Subcutaneous abdominal adipose tissue (tissue), 5 donors: ENCODE measurements at regions not wholly inside any gene's neighbourhood (a gene's known extent, or its start where the extent isn't known, plus 50 kb on each side); places are given as distances from the start of the nearest gene placed in this dataset.

Experiments used
- H3K27ac ChIP-seq: one replicate; pipeline ENCODE4 v1.7.0; 2013; ENCODE audit warnings: low read depth, mild to moderate bottlenecking, inconsistent platforms, low read length, moderate library complexity
- H3K27me3 ChIP-seq, 5 donors: one replicate each; pipeline ENCODE4 v1.7.0; 2013; ENCODE audit warnings: low read length in 5 of 5, inconsistent platforms in 1 of 5; ENCODE audit not compliant: control insufficient read depth in 5 of 5, insufficient read depth in 4 of 5
- H3K36me3 ChIP-seq, 5 donors: one replicate each; pipeline ENCODE4 v1.7.0; 2013; ENCODE audit warnings: low read length in 5 of 5; ENCODE audit not compliant: control insufficient read depth in 5 of 5, insufficient read depth in 5 of 5
- H3K4me1 ChIP-seq, 5 donors: one replicate each; pipeline ENCODE4 v1.7.0; 2013; ENCODE audit warnings: low read length in 5 of 5, mild to moderate bottlenecking in 3 of 5, moderate library complexity in 1 of 5; ENCODE audit not compliant: control insufficient read depth in 5 of 5, insufficient read depth in 5 of 5
- H3K4me3 ChIP-seq, 5 donors: one replicate each; pipeline ENCODE4 v1.7.0; 2013; ENCODE audit warnings: low read length in 5 of 5, low read depth in 1 of 5
- H3K9ac ChIP-seq, 5 donors: one replicate each; pipeline ENCODE4 v1.7.0; 2013; ENCODE audit warnings: low read length in 5 of 5, mild to moderate bottlenecking in 4 of 5, moderate library complexity in 3 of 5
- H3K9me3 ChIP-seq, 5 donors: one replicate each; pipeline ENCODE4 v1.7.0; 2013; ENCODE audit warnings: low read length in 5 of 5; ENCODE audit not compliant: control insufficient read depth in 5 of 5
- donor health status: healthy.
- donor health status: healthy.
- donor health status: healthy.
- donor health status: healthy.
- donor health status: healthy.

GRCh38 chr18:41458376-41458775 is 496.7 kb upstream of the PIK3C3 start:
- Histone ChIP-seq H3K9me3 (no peaks in the 10 kb centered on the region), H3K9ac (no peak overlapping the region), H3K4me1 (no peaks in the 10 kb centered on the region), H3K27me3 (no peaks in the 10 kb centered on the region), H3K36me3 (no peaks in the 10 kb centered on the region), H3K4me3 (no peak overlapping the region), H3K27ac (no peak overlapping the region)

DNA sequence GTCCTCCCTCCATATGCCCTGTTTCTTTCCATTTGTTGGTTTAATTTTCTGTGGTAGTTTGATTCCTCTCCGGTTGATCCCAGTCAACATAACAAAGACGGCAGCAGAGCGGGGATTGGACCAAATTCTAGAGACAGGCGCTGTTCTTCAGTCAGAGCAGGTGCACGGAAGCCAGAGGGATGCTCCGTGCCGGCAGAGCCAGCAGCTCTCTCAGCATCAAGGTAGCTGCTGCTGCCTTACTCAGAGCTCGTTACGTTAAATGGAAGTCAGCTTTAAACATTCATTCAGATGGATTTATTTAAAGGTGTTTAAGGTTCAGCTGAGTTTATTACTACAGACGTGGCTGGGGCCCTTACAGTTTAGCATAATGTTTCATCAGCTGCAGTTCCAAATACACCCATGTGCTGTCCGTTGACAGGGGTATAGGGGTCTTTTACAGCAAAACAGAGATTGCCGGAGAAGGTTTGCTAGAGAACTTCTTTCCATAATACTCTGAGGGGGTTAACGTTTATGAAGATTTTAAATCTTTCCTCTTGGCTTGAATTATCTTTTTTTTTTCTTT is 497.2 kb upstream of the PIK3C3 start:
- no peaks in the 10 kb centered on the region for H3K27me3 ChIP-seq
- H3K27ac ChIP-seq, result no peak overlapping the region
- H3K36me3 ChIP-seq, result no peaks in the 10 kb centered on the region
- H3K4me1 ChIP-seq, result no peaks in the 10 kb centered on the region
- H3K9ac ChIP-seq, result no peak overlapping the region
- no peak overlapping the region for H3K4me3 ChIP-seq
- H3K9me3 ChIP-seq, result no peaks in the 10 kb centered on the region

DNA sequence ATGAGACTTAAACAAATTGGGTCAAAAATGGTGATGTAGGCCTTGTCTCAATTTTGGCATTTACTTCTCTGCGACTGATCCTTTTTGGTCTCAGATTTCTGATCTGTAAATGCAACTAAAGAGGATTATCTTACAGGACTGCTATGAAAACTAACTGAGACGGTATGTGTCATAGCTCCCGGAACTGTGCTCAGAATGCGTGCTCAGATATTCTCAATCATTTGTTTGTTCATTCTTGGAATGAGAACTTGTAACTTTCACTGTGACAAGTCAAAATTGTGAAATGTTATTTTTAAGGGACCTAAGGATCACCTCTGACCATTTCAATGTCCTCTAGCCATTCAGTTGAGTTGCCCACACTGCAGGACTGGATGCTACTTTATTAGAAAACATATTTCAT is 498.2 kb upstream of the PIK3C3 start:
- Histone ChIP-seq H3K4me3 (no peak overlapping the region), H3K9ac (no peak overlapping the region), H3K27ac (no peak overlapping the region), H3K27me3 (no peaks in the 10 kb centered on the region), H3K36me3 (no peaks in the 10 kb centered on the region), H3K9me3 (no peaks in the 10 kb centered on the region), H3K4me1 (no peaks in the 10 kb centered on the region)

- no peak overlapping the region for H3K27ac ChIP-seq
- H3K36me3 ChIP-seq, result no peaks in the 10 kb centered on the region
- no peaks in the 10 kb centered on the region for H3K4me1 ChIP-seq
- H3K27me3 ChIP-seq, result no peaks in the 10 kb centered on the region
- H3K9ac ChIP-seq, result no peak overlapping the region
- no peaks in the 10 kb centered on the region for H3K9me3 ChIP-seq
- no peak overlapping the region for H3K4me3 ChIP-seq
These were observed 505.4 kb upstream of the PIK3C3 start for GRCh38 chr18:41449612-41450011.

DNA sequence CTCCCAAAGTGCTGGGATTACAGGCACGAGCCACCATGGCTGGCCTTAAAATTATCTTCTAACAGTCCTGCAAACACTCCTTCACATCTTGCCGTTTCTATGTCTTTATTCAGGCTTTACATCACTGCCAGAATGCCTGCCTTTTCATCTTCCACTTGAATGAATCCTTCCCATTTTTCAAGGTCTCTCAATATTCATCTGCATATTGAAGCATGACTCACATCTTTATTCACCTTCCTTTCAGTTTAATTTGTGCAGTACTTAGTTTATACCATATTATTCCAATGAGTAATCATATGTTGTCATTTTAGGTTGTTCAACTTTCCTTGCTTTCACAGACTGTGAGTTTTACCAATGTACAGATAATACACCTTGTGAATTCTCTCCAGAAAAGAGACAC is 510.1 kb upstream of the PIK3C3 start:
- Histone ChIP-seq H3K4me3 (no peak overlapping the region), H3K4me1 (no peaks in the 10 kb centered on the region), H3K27ac (no peak overlapping the region), H3K9ac (no peak overlapping the region), H3K27me3 (no peaks in the 10 kb centered on the region), H3K9me3 (peaks cover 0 to 2% (median 0%) of the 10 kb centered on the region in 5 donors), H3K36me3 (no peaks in the 10 kb centered on the region)

DNA sequence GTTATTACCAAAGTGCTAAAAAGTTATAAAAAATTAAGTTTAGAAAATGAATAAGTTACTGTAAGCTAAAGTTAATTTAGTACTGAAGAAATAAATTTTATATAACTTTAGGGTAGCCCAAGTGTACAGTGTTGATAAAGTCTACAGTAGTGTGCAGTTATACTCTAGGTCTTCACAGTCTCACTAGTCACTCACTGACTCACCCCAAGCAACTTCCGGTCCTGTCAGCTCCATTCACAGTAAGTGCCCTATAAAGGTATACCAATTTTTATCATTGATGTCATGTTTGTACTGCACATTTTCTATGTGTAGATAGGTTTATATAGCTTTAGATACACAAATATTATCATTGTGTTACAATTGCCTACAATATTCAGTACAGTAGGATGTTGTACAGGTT is 518.3 kb upstream of the PIK3C3 start:
- no peaks in the 10 kb centered on the region for H3K27me3 ChIP-seq
- peaks cover 0 to 8% (median 5%) of the 10 kb centered on the region in 5 donors for H3K9me3 ChIP-seq
- H3K27ac ChIP-seq, result no peak overlapping the region
- no peak overlapping the region for H3K9ac ChIP-seq
- no peaks in the 10 kb centered on the region for H3K36me3 ChIP-seq
- no peak overlapping the region for H3K4me3 ChIP-seq
- no peaks in the 10 kb centered on the region for H3K4me1 ChIP-seq

GRCh38 chr18:41418598-41418997 is 536.4 kb upstream of the PIK3C3 start:
- Histone ChIP-seq H3K36me3 (no peaks in the 10 kb centered on the region), H3K9me3 (no peaks in the 10 kb centered on the region), H3K4me3 (no peak overlapping the region), H3K27me3 (no peaks in the 10 kb centered on the region), H3K27ac (no peak overlapping the region), H3K4me1 (no peaks in the 10 kb centered on the region), H3K9ac (no peak overlapping the region)

DNA sequence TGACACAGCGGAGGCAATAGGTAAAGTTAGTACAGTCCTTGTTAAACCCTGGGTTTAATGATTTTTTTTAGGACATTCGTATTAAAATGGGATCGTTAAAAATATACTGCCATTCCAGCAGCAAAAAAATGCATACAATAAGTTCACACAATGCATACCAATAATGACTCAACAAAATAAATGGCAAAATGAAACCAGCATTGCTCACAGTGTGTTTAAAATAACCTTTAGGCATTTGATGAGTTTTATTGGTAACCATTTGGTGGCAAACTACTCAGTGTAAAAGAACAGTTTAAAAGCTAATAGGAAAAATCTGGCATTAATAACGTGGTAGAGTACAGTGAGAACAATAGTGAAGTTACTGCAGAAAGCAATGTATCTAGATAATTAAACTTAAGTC is 539.0 kb upstream of the PIK3C3 start:
- no peaks in the 10 kb centered on the region for H3K36me3 ChIP-seq
- H3K27me3 ChIP-seq, result no peaks in the 10 kb centered on the region
- H3K4me3 ChIP-seq, result no peak overlapping the region
- H3K9me3 ChIP-seq, result no peaks in the 10 kb centered on the region
- H3K9ac ChIP-seq, result no peak overlapping the region
- H3K27ac ChIP-seq, result no peak overlapping the region
- H3K4me1 ChIP-seq, result no peaks in the 10 kb centered on the region

DNA sequence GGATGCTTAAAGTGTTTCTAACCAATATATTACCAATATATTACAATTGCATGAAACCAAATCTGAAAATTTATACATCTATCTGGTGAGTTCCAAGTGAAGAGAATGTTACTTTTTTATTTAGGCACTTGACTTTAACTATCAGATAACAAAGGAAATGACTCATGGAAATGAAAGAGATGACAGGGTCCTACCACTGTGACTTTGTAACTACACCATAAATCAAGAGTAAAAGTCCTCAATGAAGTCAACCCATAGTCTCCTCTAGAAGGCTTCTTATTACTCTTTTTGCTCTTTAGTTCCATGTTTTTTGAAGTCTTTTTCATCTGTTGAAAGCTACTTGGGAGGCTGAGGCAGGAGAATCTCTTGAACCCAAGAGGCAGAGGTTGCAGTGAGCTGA is 545.0 kb upstream of the PIK3C3 start:
- Histone ChIP-seq H3K4me1 (no peaks in the 10 kb centered on the region), H3K9me3 (no peaks in the 10 kb centered on the region), H3K27me3 (no peaks in the 10 kb centered on the region), H3K27ac (no peak overlapping the region), H3K4me3 (no peak overlapping the region), H3K36me3 (no peaks in the 10 kb centered on the region), H3K9ac (no peak overlapping the region)

GRCh38 chr18:41406834-41407233 is 548.2 kb upstream of the PIK3C3 start:
- Histone ChIP-seq H3K9me3 (no peaks in the 10 kb centered on the region), H3K27me3 (no peaks in the 10 kb centered on the region), H3K27ac (no peak overlapping the region), H3K36me3 (no peaks in the 10 kb centered on the region), H3K4me3 (no peak overlapping the region), H3K9ac (no peak overlapping the region), H3K4me1 (no peaks in the 10 kb centered on the region)

GRCh38 chr18:41396861-41397260 is 558.2 kb upstream of the PIK3C3 start:
- Histone ChIP-seq H3K4me3 (no peak overlapping the region), H3K9ac (no peak overlapping the region), H3K9me3 (no peaks in the 10 kb centered on the region), H3K27ac (no peak overlapping the region), H3K27me3 (peaks cover 0 to 2% (median 0%) of the 10 kb centered on the region in 5 donors), H3K36me3 (no peaks in the 10 kb centered on the region), H3K4me1 (peaks cover 0 to under 1% (median 0%) of the 10 kb centered on the region in 5 donors)
